ENCODE measurements at regions not wholly inside any gene's neighbourhood (a gene's known extent, or its start where the extent isn't known, plus 50 kb on each side); places are given as distances from the start of the nearest gene placed in this dataset.

DNA sequence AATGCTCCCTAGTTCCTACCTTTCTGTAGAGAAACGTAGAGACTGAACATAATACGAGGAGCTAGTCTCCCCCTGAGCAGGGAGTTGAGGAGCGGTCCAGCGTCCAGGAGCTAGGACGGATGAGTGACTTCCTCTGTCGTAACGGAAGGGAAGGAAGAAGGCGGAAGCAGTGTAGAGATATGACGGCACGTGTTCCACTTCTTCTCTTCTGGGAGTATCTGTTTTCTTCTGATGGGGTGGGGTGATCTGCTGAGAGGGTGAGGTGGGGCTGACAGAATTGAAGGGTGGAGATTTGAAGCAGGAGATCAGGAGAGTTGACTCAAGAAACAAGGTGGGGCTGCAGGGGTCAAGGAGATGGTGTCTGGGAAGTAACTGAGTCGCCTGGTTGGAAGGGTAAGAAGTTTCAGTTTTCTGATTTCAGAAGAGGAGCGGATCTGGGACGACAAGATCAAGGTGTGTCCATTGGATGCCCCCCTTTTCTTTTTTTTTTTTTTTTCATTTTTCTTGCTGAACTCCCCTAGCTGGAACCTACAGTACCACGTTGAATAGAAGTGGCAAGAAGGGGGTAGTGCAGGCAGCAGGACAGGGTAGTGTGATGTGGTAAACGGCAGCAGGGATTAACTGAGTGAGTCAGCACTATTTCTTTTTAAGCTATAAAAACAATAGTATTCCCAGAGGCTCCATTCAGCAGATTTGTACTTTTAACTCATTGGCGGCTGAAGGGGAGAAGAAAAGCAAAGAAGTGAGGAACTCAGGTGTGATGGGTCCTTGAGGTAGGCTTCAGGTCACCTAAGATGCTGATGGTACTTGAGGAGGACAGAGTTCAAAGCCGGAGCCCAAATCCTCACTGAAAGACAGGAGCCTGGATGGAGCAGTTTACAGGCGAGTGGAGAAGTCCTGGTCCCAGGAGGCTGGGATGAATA lies 50.8 kb upstream of the SETD7 start:
- Histone ChIP-seq H3K9me3 (ENCODE audit: low read length) (no peaks in the 10 kb centered on the region), H2AFZ (ENCODE audit: low read length) (0 out of 2 replicates have a peak overlapping the region, but pooled peaks have one; percentile 53), H3K4me1 (ENCODE audit: insufficient read depth, low read length) (peaks cover 10% of the 10 kb centered on the region), H3K9me2 (replicated peaks; ENCODE audit: low read length) (no peaks in the 10 kb centered on the region), H3F3A (ENCODE audit: low read length, unreplicated experiment) (no peaks in the 10 kb centered on the region), H4K20me1 (ENCODE audit: low read length) (no peaks in the 10 kb centered on the region), H3K4me2 (ENCODE audit: low read length) (no peak overlapping the region), H3K27ac (ENCODE audit: low read length) (0 out of 2 replicates have a peak overlapping the region, but pooled peaks have one; percentile 20), H3K9ac (ENCODE audit: low read length) (no peak overlapping the region), H3K27me3 (ENCODE audit: low read length) (no peaks in the 10 kb centered on the region), H3K4me3 (ENCODE audit: low read length) (no peak overlapping the region), H3K79me2 (ENCODE audit: low read length) (no peaks in the 10 kb centered on the region), H3K36me3 (ENCODE audit: low read depth, low read length) (no peaks in the 10 kb centered on the region)
- ChIA-PET POLR2A (ENCODE audit: unreplicated experiment) (interaction anchor here (0.6 kb wide), 1 partner anchor 374 kb away, joined by 5 read pairs; no protein-coding TSS in a partner anchor), CTCF (interaction anchor here (0.6 to 0.7 kb wide), 2 partner anchors 44 to 51 kb away, joined by 3 read pairs; no protein-coding TSS in a partner anchor)
- intact Hi-C loops (cut with micrococcal nuclease): no loop called here
- DNase-seq (peak; percentile 54), ATAC-seq (peak; percentile 84)
- no TSS peak for BruUV-seq (replicated peaks)
- TF ChIP-seq, protein P1, sequence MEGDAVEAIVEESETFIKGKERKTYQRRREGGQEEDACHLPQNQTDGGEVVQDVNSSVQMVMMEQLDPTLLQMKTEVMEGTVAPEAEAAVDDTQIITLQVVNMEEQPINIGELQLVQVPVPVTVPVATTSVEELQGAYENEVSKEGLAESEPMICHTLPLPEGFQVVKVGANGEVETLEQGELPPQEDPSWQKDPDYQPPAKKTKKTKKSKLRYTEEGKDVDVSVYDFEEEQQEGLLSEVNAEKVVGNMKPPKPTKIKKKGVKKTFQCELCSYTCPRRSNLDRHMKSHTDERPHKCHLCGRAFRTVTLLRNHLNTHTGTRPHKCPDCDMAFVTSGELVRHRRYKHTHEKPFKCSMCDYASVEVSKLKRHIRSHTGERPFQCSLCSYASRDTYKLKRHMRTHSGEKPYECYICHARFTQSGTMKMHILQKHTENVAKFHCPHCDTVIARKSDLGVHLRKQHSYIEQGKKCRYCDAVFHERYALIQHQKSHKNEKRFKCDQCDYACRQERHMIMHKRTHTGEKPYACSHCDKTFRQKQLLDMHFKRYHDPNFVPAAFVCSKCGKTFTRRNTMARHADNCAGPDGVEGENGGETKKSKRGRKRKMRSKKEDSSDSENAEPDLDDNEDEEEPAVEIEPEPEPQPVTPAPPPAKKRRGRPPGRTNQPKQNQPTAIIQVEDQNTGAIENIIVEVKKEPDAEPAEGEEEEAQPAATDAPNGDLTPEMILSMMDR (conservative IDR thresholded peaks at IDR 0.05; ENCODE audit: low read depth, low read length): no peak
- TF ChIP-seq EZH2 (IDR thresholded peaks at IDR 0.05; ENCODE audit: low read length, unreplicated experiment) (no peak), EZH2phosphoT487 (IDR thresholded peaks at IDR 0.05; ENCODE audit: borderline replicate concordance, low read length) (no peak)

DNA sequence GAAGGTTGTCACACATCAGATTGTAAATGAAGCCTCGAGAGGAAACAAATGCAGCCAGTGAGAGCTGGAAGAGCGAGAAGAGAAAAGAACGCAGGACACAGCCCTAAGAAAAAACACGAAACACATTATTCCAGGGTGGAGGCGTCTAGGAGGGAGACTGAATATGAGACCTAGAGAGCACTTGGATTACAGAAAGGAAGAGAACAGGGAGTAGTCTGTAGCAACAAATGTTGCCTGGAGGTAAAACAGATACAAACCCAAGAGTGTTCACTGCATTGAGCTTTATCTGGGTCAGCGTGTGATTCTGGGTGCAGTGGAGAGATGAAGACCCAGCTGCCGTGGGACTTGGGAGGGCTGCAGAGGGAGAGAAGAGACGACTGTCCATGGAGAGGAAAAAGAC lies 50.1 kb upstream of the SETD7 start:
- Histone ChIP-seq H3K79me2 (ENCODE audit: low read length) (no peaks in the 10 kb centered on the region), H3K27ac (ENCODE audit: low read length) (no peak overlapping the region), H3K9ac (ENCODE audit: low read length) (no peak overlapping the region), H4K20me1 (ENCODE audit: low read length) (no peaks in the 10 kb centered on the region), H3K36me3 (ENCODE audit: low read depth, low read length) (no peaks in the 10 kb centered on the region), H3F3A (ENCODE audit: low read length, unreplicated experiment) (no peaks in the 10 kb centered on the region), H3K4me1 (ENCODE audit: insufficient read depth, low read length) (peaks cover 10% of the 10 kb centered on the region), H2AFZ (ENCODE audit: low read length) (no peak overlapping the region), H3K9me3 (ENCODE audit: low read length) (no peaks in the 10 kb centered on the region), H3K27me3 (ENCODE audit: low read length) (no peaks in the 10 kb centered on the region), H3K9me2 (replicated peaks; ENCODE audit: low read length) (no peaks in the 10 kb centered on the region), H3K4me2 (ENCODE audit: low read length) (no peak overlapping the region), H3K4me3 (ENCODE audit: low read length) (no peak overlapping the region)
- intact Hi-C loops (cut with micrococcal nuclease): no loop called here
- TF ChIP-seq EZH2phosphoT487 (IDR thresholded peaks at IDR 0.05; ENCODE audit: borderline replicate concordance, low read length) (no peak), EZH2 (IDR thresholded peaks at IDR 0.05; ENCODE audit: low read length, unreplicated experiment) (no peak)
- TF ChIP-seq, protein P1 (conservative IDR thresholded peaks at IDR 0.05; ENCODE audit: low read depth, low read length): no peak
- ATAC-seq (no peak), DNase-seq (no peak)
- POLR2A ChIA-PET (ENCODE audit: unreplicated experiment): no interaction called here
- CTCF ChIA-PET: interaction anchor here (0.5 kb wide), 1 partner anchor 45 kb away, joined by 3 read pairs; no protein-coding TSS in a partner anchor
- BruUV-seq (replicated peaks): no TSS peak
